Peyer's patch (tissue), 4 donors: ENCODE measurements at regions not wholly inside any gene's neighbourhood (a gene's known extent, or its start where the extent isn't known, plus 50 kb on each side); places are given as distances from the start of the nearest gene placed in this dataset.

Experiments
- CTCF ChIP-seq, 6 experiments: fragments of 450-650 bp in 4 of 6; fragments of 200-600 bp in 2 of 6; sonication (generic) in 1 of 6; IDR thresholded peaks; one replicate each; pipeline ENCODE4 v1.5.1; 2017 to 2019; ENCODE audit warnings: antibody characterized with exemption in 6 of 6, mild to moderate bottlenecking in 3 of 6, moderate library complexity in 1 of 6
- POLR2A ChIP-seq, 2 donors: fragments of 450-650 bp; IDR thresholded peaks; one replicate each; pipeline ENCODE4 v1.5.1; 2017; ENCODE audit warnings: antibody characterized with exemption in 2 of 2, mild to moderate bottlenecking in 2 of 2, moderate library complexity in 2 of 2

- TF ChIP-seq CTCF (IDR thresholded peaks at IDR 0.05) (no peak), POLR2A (IDR thresholded peaks at IDR 0.05) (no peak)
Measured at GRCh38 chr9:82637368-82637767, 425.6 kb downstream of the RASEF start.
